Karpas-422 (cell line): ENCODE measurements at regions not wholly inside any gene's neighbourhood (a gene's known extent, or its start where the extent isn't known, plus 50 kb on each side); places are given as distances from the start of the nearest gene placed in this dataset.

Experiments used
- DNase-seq: peaks from one replicate; pipeline ENCODE4 v3.0.0-alpha.2; 2015
- H2AFZ ChIP-seq: fragments of 200-600 bp; sonication (generic); 2 replicates; pipeline ENCODE4 v1.6.1; 2014; ENCODE audit warnings: antibody characterized with exemption, low read length, mixed read lengths
- H3K27ac ChIP-seq: fragments of 200-600 bp; sonication (generic); 2 replicates; pipeline ENCODE4 v1.5.1; 2014; ENCODE audit warnings: mild to moderate bottlenecking, low read length, moderate library complexity
- H3K27me3 ChIP-seq: fragments of 200-600 bp; sonication (generic); 2 replicates; pipeline ENCODE4 v1.6.1; 2014; ENCODE audit warnings: low read length, mixed read lengths
- H3K36me3 ChIP-seq: fragments of 200-600 bp; sonication (generic); 2 replicates; pipeline ENCODE4 v1.6.1; 2014; ENCODE audit warnings: low read length, mixed read lengths; ENCODE audit not compliant: insufficient read depth
- H3K4me1 ChIP-seq: fragments of 200-600 bp; sonication (generic); 2 replicates; pipeline ENCODE4 v1.6.1; 2014; ENCODE audit warnings: mild to moderate bottlenecking, low read length, mixed read lengths
- H3K4me2 ChIP-seq: fragments of 200-600 bp; sonication (generic); 2 replicates; pipeline ENCODE4 v1.6.1; 2014; ENCODE audit warnings: low read length, low read depth, mild to moderate bottlenecking; ENCODE audit not compliant: poor library complexity, severe bottlenecking
- H3K4me3 ChIP-seq: fragments of 200-600 bp; sonication (generic); 2 replicates; pipeline ENCODE4 v1.5.1; 2014; ENCODE audit warnings: mild to moderate bottlenecking, antibody characterized with exemption, low read length, mixed read lengths
- H3K79me2 ChIP-seq: fragments of 200-600 bp; sonication (generic); 2 replicates; pipeline ENCODE4 v1.6.1; 2014; ENCODE audit warnings: mild to moderate bottlenecking, low read length, mixed read lengths
- H3K9ac ChIP-seq: fragments of 200-600 bp; sonication (generic); 2 replicates; pipeline ENCODE4 v1.6.0; 2014; ENCODE audit warnings: low read length
- H3K9me2 ChIP-seq: fragments of 200-600 bp; sonication (generic), shearing (Covaris generic); replicated peaks from 2 replicates; pipeline ENCODE4 v1.6.0; 2014; ENCODE audit warnings: mild to moderate bottlenecking, low read length, moderate library complexity; ENCODE audit not compliant: insufficient read depth
- H3K9me3 ChIP-seq: fragments of 300-700, 200-600 bp; sonication (generic); 2 replicates; pipeline ENCODE4 v1.6.1; 2014; ENCODE audit warnings: low read length, mixed read lengths
- H4K20me1 ChIP-seq: fragments of 200-600 bp; sonication (generic); 2 replicates; pipeline ENCODE4 v1.6.1; 2014; ENCODE audit warnings: mild to moderate bottlenecking, antibody characterized with exemption, low read length, low read depth; ENCODE audit not compliant: insufficient read depth

GRCh38 chr17:36813357-36813756, 123.9 kb upstream of the LHX1 start:
- Histone ChIP-seq H3K4me1 (no peaks in the 10 kb centered on the region), H3K36me3 (no peaks in the 10 kb centered on the region), H3K79me2 (no peaks in the 10 kb centered on the region), H3K9me3 (no peaks in the 10 kb centered on the region), H3K4me3 (no peak overlapping the region), H3K4me2 (no peak overlapping the region), H3K27ac (no peak overlapping the region), H3K27me3 (no peaks in the 10 kb centered on the region), H4K20me1 (no peaks in the 10 kb centered on the region), H2AFZ (no peak overlapping the region), H3K9me2 (no peaks in the 10 kb centered on the region), H3K9ac (no peak overlapping the region)
- DNase-seq = no peak

GRCh38 chr17:36813957-36814563, 123.2 kb upstream of the LHX1 start:
- Histone ChIP-seq H3K4me1 (no peaks in the 10 kb centered on the region), H3K9me2 (no peaks in the 10 kb centered on the region), H2AFZ (no peak overlapping the region), H3K9me3 (no peaks in the 10 kb centered on the region), H3K27me3 (no peaks in the 10 kb centered on the region), H3K79me2 (no peaks in the 10 kb centered on the region), H3K36me3 (no peaks in the 10 kb centered on the region), H3K4me2 (no peak overlapping the region), H3K9ac (no peak overlapping the region), H3K4me3 (no peak overlapping the region), H3K27ac (no peak overlapping the region), H4K20me1 (no peaks in the 10 kb centered on the region)
- DNase-seq = no peak

- no peak overlapping the region for H3K9ac ChIP-seq
- no peak overlapping the region for H3K27ac ChIP-seq
- H3K4me3 ChIP-seq = no peak overlapping the region
- H3K36me3 ChIP-seq = no peaks in the 10 kb centered on the region
- H3K79me2 ChIP-seq = no peaks in the 10 kb centered on the region
- H2AFZ ChIP-seq = no peak overlapping the region
- no peaks in the 10 kb centered on the region for H3K27me3 ChIP-seq
- no peaks in the 10 kb centered on the region for H3K4me1 ChIP-seq
- no peaks in the 10 kb centered on the region for H4K20me1 ChIP-seq
- DNase-seq = no peak
- no peaks in the 10 kb centered on the region for H3K9me2 ChIP-seq
- H3K4me2 ChIP-seq = no peak overlapping the region
- no peaks in the 10 kb centered on the region for H3K9me3 ChIP-seq
Observed at GRCh38 chr17:36814958-36815357, 122.3 kb upstream of the LHX1 start.

- no peaks in the 10 kb centered on the region for H4K20me1 ChIP-seq
- H3K4me3 ChIP-seq = no peak overlapping the region
- no peak overlapping the region for H3K27ac ChIP-seq
- H3K36me3 ChIP-seq = no peaks in the 10 kb centered on the region
- H3K79me2 ChIP-seq = no peaks in the 10 kb centered on the region
- no peak for DNase-seq
- no peaks in the 10 kb centered on the region for H3K9me3 ChIP-seq
- H3K27me3 ChIP-seq = no peaks in the 10 kb centered on the region
- H2AFZ ChIP-seq = no peak overlapping the region
- no peaks in the 10 kb centered on the region for H3K4me1 ChIP-seq
- H3K9me2 ChIP-seq = no peaks in the 10 kb centered on the region
- no peak overlapping the region for H3K9ac ChIP-seq
- no peak overlapping the region for H3K4me2 ChIP-seq
Observed at GRCh38 chr17:36816214-36816906, 120.9 kb upstream of the LHX1 start.

- H3K36me3 ChIP-seq = no peaks in the 10 kb centered on the region
- H3K4me1 ChIP-seq = no peaks in the 10 kb centered on the region
- H4K20me1 ChIP-seq = no peaks in the 10 kb centered on the region
- H3K27ac ChIP-seq = no peak overlapping the region
- H3K27me3 ChIP-seq = no peaks in the 10 kb centered on the region
- no peaks in the 10 kb centered on the region for H3K9me2 ChIP-seq
- no peak for DNase-seq
- no peak overlapping the region for H3K4me2 ChIP-seq
- no peak overlapping the region for H3K4me3 ChIP-seq
- no peaks in the 10 kb centered on the region for H3K9me3 ChIP-seq
- no peak overlapping the region for H2AFZ ChIP-seq
- H3K79me2 ChIP-seq = no peaks in the 10 kb centered on the region
- no peak overlapping the region for H3K9ac ChIP-seq
Observed at GRCh38 chr17:36816907-36817288, 120.4 kb upstream of the LHX1 start.

GRCh38 chr17:36817483-36818048, 119.7 kb upstream of the LHX1 start:
- H3K9me2 ChIP-seq = no peaks in the 10 kb centered on the region
- H3K9ac ChIP-seq = no peak overlapping the region

GRCh38 chr17:36818134-36818825, 119.0 kb upstream of the LHX1 start:
- H3K27me3 ChIP-seq = no peaks in the 10 kb centered on the region
- H3K4me3 ChIP-seq = no peak overlapping the region
- H3K4me2 ChIP-seq = no peak overlapping the region
- H3K9me2 ChIP-seq = no peaks in the 10 kb centered on the region
- H2AFZ ChIP-seq = no peak overlapping the region
- no peaks in the 10 kb centered on the region for H3K9me3 ChIP-seq
- no peaks in the 10 kb centered on the region for H3K4me1 ChIP-seq
- no peaks in the 10 kb centered on the region for H3K36me3 ChIP-seq
- no peaks in the 10 kb centered on the region for H4K20me1 ChIP-seq
- H3K79me2 ChIP-seq = no peaks in the 10 kb centered on the region
- DNase-seq = no peak
- no peak overlapping the region for H3K27ac ChIP-seq
- H3K9ac ChIP-seq = no peak overlapping the region

More at GRCh38 chr17:36817483-36818048, 119.7 kb upstream of the LHX1 start:
- Histone ChIP-seq H3K79me2 (no peaks in the 10 kb centered on the region), H4K20me1 (no peaks in the 10 kb centered on the region), H3K4me3 (no peak overlapping the region), H3K4me1 (no peaks in the 10 kb centered on the region), H3K4me2 (no peak overlapping the region), H3K9me3 (no peaks in the 10 kb centered on the region), H3K27ac (no peak overlapping the region), H3K36me3 (no peaks in the 10 kb centered on the region), H2AFZ (no peak overlapping the region), H3K27me3 (no peaks in the 10 kb centered on the region)
- no peak for DNase-seq
